GM23248 (cell line): ENCODE measurements at regions not wholly inside any gene's neighbourhood (a gene's known extent, or its start where the extent isn't known, plus 50 kb on each side); places are given as distances from the start of the nearest gene placed in this dataset.

Experiments used
- DNase-seq: peaks from one replicate; pipeline ENCODE4 v3.0.0-alpha.2; 2015
- H2AFZ ChIP-seq: fragments of 200-600 bp; sonication (generic); 2 replicates; pipeline ENCODE4 v1.6.1; 2016; ENCODE audit warnings: antibody characterized with exemption
- H3F3A ChIP-seq: fragments of 200-600 bp; sonication (generic); 2 replicates; pipeline ENCODE4 v1.6.1; 2016; ENCODE audit warnings: mild to moderate bottlenecking, antibody characterized with exemption, mixed run types; ENCODE audit not compliant: insufficient read depth
- H3K27ac ChIP-seq: fragments of 200-600 bp; sonication (generic); 2 replicates; pipeline ENCODE4 v1.5.1; 2016; ENCODE audit warnings: mild to moderate bottlenecking
- H3K27me3 ChIP-seq: fragments of 200-600 bp; sonication (generic); replicated peaks from 2 replicates; pipeline ENCODE4 v1.6.1; 2016; ENCODE audit warnings: mild to moderate bottlenecking; ENCODE audit not compliant: insufficient read depth
- H3K36me3 ChIP-seq: fragments of 200-600 bp; sonication (generic); 2 replicates; pipeline ENCODE4 v1.6.1; 2016; ENCODE audit warnings: low read depth, mild to moderate bottlenecking
- H3K4me1 ChIP-seq: fragments of 200-600 bp; sonication (generic); 2 replicates; pipeline ENCODE4 v1.6.1; 2016; ENCODE audit warnings: mild to moderate bottlenecking; ENCODE audit not compliant: insufficient read depth
- H3K4me2 ChIP-seq: fragments of 200-600 bp; sonication (generic); one replicate; pipeline ENCODE4 v1.6.1; 2016; ENCODE audit warnings: mild to moderate bottlenecking; ENCODE audit not compliant: unreplicated experiment
- H3K4me3 ChIP-seq: fragments of 200-600 bp; sonication (generic); 2 replicates; pipeline ENCODE4 v1.5.1; 2016; ENCODE audit warnings: mild to moderate bottlenecking
- H3K79me2 ChIP-seq: fragments of 200-600 bp; sonication (generic); 2 replicates; pipeline ENCODE4 v1.6.1; 2016; ENCODE audit warnings: mild to moderate bottlenecking; ENCODE audit not compliant: insufficient read depth
- H3K9ac ChIP-seq: fragments of 200-600 bp; sonication (generic); 2 replicates; pipeline ENCODE4 v1.6.1; 2016; ENCODE audit warnings: mild to moderate bottlenecking
- H3K9me2 ChIP-seq: fragments of 200-600 bp; sonication (generic); 2 replicates; pipeline ENCODE4 v1.6.1; 2016; ENCODE audit warnings: mixed run types, mild to moderate bottlenecking, moderate library complexity; ENCODE audit not compliant: insufficient read depth
- H3K9me3 ChIP-seq: fragments of 200-600 bp; sonication (generic); one replicate; pipeline ENCODE4 v1.6.1; 2017; ENCODE audit warnings: low read depth
- H4K20me1 ChIP-seq: fragments of 200-600 bp; sonication (generic); 2 replicates; pipeline ENCODE4 v1.6.0; 2016; ENCODE audit not compliant: insufficient read depth
- EZH2 ChIP-seq: fragments of 200-600 bp; sonication (generic); IDR thresholded peaks from 2 replicates; pipeline ENCODE4 v1.6.1; 2018; ENCODE audit warnings: antibody characterized with exemption, mild to moderate bottlenecking; ENCODE audit not compliant: insufficient read depth, poor library complexity, severe bottlenecking
- EZH2phosphoT487 ChIP-seq: fragments of 200-600 bp; sonication (generic); IDR thresholded peaks from 2 replicates; pipeline ENCODE4 v1.6.1; 2018; ENCODE audit warnings: antibody characterized with exemption, moderate library complexity, mild to moderate bottlenecking, low read depth; ENCODE audit not compliant: insufficient read depth
- WGBS, 2 experiments: methylation state at CpG; one replicate each; pipeline ENCODE4 v1.1.6; 2015 to 2017; ENCODE audit warnings: low lambda C conversion rate in 2 of 2, low coverage in 1 of 2; ENCODE audit errors: missing lambda C conversion rate in 2 of 2; 5-methylcytosine and 5-hydroxymethylcytosine counted together
- in situ Hi-C: fragments of 300-500 bp; cut with MboI; formaldehyde crosslinking; loops from 2 replicates; pipeline ENCODE4 v1.15.0; 2020

DNA sequence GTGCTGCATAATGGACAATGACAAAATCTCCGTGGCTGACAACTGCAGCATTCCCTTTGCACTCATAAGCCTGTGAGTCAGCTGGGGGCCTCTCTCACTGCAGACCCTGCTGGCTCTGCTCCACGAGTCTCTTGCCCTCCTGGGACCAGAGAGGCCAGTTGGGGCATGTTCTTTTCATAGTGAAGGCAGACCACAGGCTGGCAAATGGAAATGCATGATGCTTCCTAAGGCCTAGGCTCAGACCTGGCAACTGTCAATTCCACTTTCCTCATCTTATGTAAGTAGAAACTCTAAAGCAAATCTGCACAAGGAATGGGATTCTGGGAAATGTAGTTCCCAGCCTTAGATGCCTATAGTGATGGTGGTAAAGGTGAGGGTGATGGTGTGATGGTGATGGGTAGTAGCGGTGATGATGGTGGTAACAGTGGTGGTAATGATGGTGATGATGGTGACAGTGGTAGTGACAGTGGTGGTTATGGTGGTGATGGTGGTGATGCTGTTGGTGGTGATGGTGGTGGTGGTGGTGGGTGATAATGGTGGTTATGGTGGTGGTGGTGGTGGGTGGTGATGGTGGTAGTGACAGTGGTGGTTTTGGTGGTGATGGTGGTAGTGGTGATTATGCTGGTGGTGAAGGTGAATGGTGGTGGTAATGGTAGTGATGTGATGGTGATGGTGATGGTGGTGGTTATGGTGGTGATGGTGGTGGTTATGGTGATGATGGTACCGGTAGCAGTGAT, 185.8 kb upstream of the ARL4C start:
- no peaks in the 10 kb centered on the region for H4K20me1 ChIP-seq
- in situ Hi-C loops: no loop called here
- peaks cover 32% of the 10 kb centered on the region for H3F3A ChIP-seq
- WGBS, 2 experiments: 56 to 57% methylated on average over 3 to 4 of the region's 4 CpGs
- H3K79me2 ChIP-seq: no peaks in the 10 kb centered on the region
- H3K9ac ChIP-seq: no peak overlapping the region
- peak; percentile 17 for DNase-seq
- H3K4me3 ChIP-seq: no peak overlapping the region
- no peaks in the 10 kb centered on the region for H3K9me3 ChIP-seq
- H3K27me3 ChIP-seq: no peaks in the 10 kb centered on the region
- H3K36me3 ChIP-seq: no peaks in the 10 kb centered on the region
- H2AFZ ChIP-seq: no peak overlapping the region
- TF ChIP-seq EZH2 (no peak), EZH2phosphoT487 (no peak)
- H3K9me2 ChIP-seq: no peaks in the 10 kb centered on the region
- no peak overlapping the region for H3K4me2 ChIP-seq
- H3K27ac ChIP-seq: no peak overlapping the region
- peaks cover 40% of the 10 kb centered on the region for H3K4me1 ChIP-seq

- peaks cover 36% of the 10 kb centered on the region for H3F3A ChIP-seq
- in situ Hi-C loops: no loop called here
Observed at GRCh38 chr2:234680688-234681619, 184.1 kb upstream of the ARL4C start.

GRCh38 chr2:234679741-234680687, 183.1 kb upstream of the ARL4C start:
- no peaks in the 10 kb centered on the region for H3K36me3 ChIP-seq
- H3K4me2 ChIP-seq: peak overlapping the region; percentile 74
- peak; percentile 91 for DNase-seq
- H3K9me3 ChIP-seq: no peaks in the 10 kb centered on the region
- H3K27ac ChIP-seq: peak overlapping the region; percentile 87
- 15 to 17% methylated on average over 14 of the region's 14 CpGs for WGBS, 2 experiments
- H3K79me2 ChIP-seq: no peaks in the 10 kb centered on the region
- H3K9me2 ChIP-seq: no peaks in the 10 kb centered on the region
- H3K4me1 ChIP-seq: peaks cover 41% of the 10 kb centered on the region
- peak overlapping the region; percentile 59 for H3K9ac ChIP-seq
- in situ Hi-C loops: no loop called here
- H3K4me3 ChIP-seq: peak overlapping the region; percentile 47
- H2AFZ ChIP-seq: peak overlapping the region; percentile 34; the same call in 1 of the 2 replicates
- TF ChIP-seq EZH2 (no peak), EZH2phosphoT487 (no peak)
- no peaks in the 10 kb centered on the region for H3K27me3 ChIP-seq
- no peaks in the 10 kb centered on the region for H4K20me1 ChIP-seq
- H3F3A ChIP-seq: peaks cover 37% of the 10 kb centered on the region

More at GRCh38 chr2:234680688-234681619, 184.1 kb upstream of the ARL4C start:
- H3K9me2 ChIP-seq: no peaks in the 10 kb centered on the region
- no peak overlapping the region for H2AFZ ChIP-seq
- no peak for DNase-seq
- H3K27me3 ChIP-seq: no peaks in the 10 kb centered on the region
- peak overlapping the region; percentile 87; the same call in 1 of the 2 replicates for H3K27ac ChIP-seq
- no peaks in the 10 kb centered on the region for H3K9me3 ChIP-seq
- no peak overlapping the region for H3K4me3 ChIP-seq
- peaks cover 33% of the 10 kb centered on the region for H3K4me1 ChIP-seq
- no peaks in the 10 kb centered on the region for H3K36me3 ChIP-seq
- H4K20me1 ChIP-seq: no peaks in the 10 kb centered on the region
- no peak for TF ChIP-seq EZH2
- TF ChIP-seq EZH2phosphoT487: no peak
- H3K79me2 ChIP-seq: no peaks in the 10 kb centered on the region
- WGBS, 2 experiments: 88 to 90% methylated on average over 9 of the region's 9 CpGs
- H3K9ac ChIP-seq: no peak overlapping the region
- peak overlapping the region; percentile 14 for H3K4me2 ChIP-seq
